Skeletal muscle tissue (tissue), 3 donors: ENCODE measurements at regions not wholly inside any gene's neighbourhood (a gene's known extent, or its start where the extent isn't known, plus 50 kb on each side); places are given as distances from the start of the nearest gene placed in this dataset.

Source experiments
- H3K27ac ChIP-seq: one replicate; pipeline ENCODE4 v1.7.0; 2013; ENCODE audit warnings: mild to moderate bottlenecking, low read depth, low read length, inconsistent platforms
- H3K27me3 ChIP-seq, 3 donors: one replicate each; pipeline ENCODE4 v1.7.0; 2013; ENCODE audit warnings: low read length in 3 of 3; ENCODE audit not compliant: control insufficient read depth in 3 of 3, insufficient read depth in 3 of 3
- H3K36me3 ChIP-seq, 3 donors: one replicate each; pipeline ENCODE4 v1.7.0; 2013; ENCODE audit warnings: low read length in 3 of 3; ENCODE audit not compliant: control insufficient read depth in 3 of 3, insufficient read depth in 3 of 3
- H3K4me1 ChIP-seq, 3 donors: one replicate each; pipeline ENCODE4 v1.7.0; 2013; ENCODE audit warnings: low read length in 3 of 3, mild to moderate bottlenecking in 3 of 3; ENCODE audit not compliant: control insufficient read depth in 3 of 3, insufficient read depth in 3 of 3
- H3K4me3 ChIP-seq, 3 donors: one replicate each; pipeline ENCODE4 v1.7.0; 2013; ENCODE audit warnings: low read length in 3 of 3
- H3K9ac ChIP-seq, 3 donors: one replicate each; pipeline ENCODE4 v1.7.0; 2013; ENCODE audit warnings: low read length in 3 of 3, mild to moderate bottlenecking in 3 of 3, moderate library complexity in 2 of 3, low read depth in 1 of 3
- H3K9me3 ChIP-seq, 3 donors: one replicate each; pipeline ENCODE4 v1.7.0; 2013; ENCODE audit warnings: low read length in 3 of 3; ENCODE audit not compliant: control insufficient read depth in 3 of 3
- donor health status: Osteomylitis.

- Histone ChIP-seq H3K4me1 (no peaks in the 10 kb centered on the region), H3K9me3 (no peaks in the 10 kb centered on the region), H3K9ac (no peak overlapping the region), H3K36me3 (no peaks in the 10 kb centered on the region), H3K27ac (no peak overlapping the region), H3K27me3 (no peaks in the 10 kb centered on the region), H3K4me3 (no peak overlapping the region)
Measured at GRCh38 chr10:130243015-130243414, 106.8 kb downstream of the GLRX3 start.

GRCh38 chr10:130244031-130244927 lies 108.1 kb downstream of the GLRX3 start:
- Histone ChIP-seq H3K27ac (no peak overlapping the region), H3K9me3 (no peaks in the 10 kb centered on the region), H3K9ac (no peak overlapping the region), H3K4me3 (no peak overlapping the region), H3K27me3 (no peaks in the 10 kb centered on the region), H3K36me3 (no peaks in the 10 kb centered on the region), H3K4me1 (no peaks in the 10 kb centered on the region)

DNA sequence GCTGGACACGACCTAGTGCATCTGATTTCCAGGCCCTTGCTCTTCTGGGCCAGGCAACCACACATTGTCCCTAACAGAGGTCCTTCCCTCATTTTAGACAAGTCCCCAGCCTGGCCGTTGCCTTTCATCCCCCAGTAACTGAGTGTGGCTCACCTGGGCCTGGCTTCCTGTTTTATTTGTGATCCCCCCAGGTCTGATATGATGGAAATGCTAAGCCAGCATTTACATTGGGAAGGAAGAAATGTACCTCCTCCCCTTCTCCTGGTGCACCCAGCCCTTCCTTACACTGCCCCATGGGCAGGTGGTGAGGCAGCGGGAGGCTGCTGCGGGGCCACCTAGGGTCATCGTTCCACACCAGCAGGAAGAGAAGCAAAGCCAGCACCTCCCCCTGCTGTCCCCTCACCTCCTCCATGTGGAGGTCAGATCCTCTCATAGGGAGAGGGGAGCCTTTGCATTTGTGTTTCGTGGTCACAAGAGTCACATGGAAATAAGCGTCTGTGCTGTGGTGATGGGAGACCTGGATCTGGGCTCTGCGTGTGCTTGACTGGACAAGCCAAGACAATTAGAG lies 108.8 kb downstream of the GLRX3 start:
- Histone ChIP-seq H3K4me1 (no peaks in the 10 kb centered on the region), H3K27ac (no peak overlapping the region), H3K4me3 (no peak overlapping the region), H3K36me3 (no peaks in the 10 kb centered on the region), H3K27me3 (no peaks in the 10 kb centered on the region), H3K9ac (no peak overlapping the region), H3K9me3 (peaks cover 0 to 2% (median 0%) of the 10 kb centered on the region in 3 donors)

GRCh38 chr10:130246113-130246512 lies 109.9 kb downstream of the GLRX3 start:
- Histone ChIP-seq H3K9ac (no peak overlapping the region), H3K9me3 (peaks cover 0 to 2% (median 0%) of the 10 kb centered on the region in 3 donors), H3K4me1 (no peaks in the 10 kb centered on the region), H3K4me3 (no peak overlapping the region), H3K27me3 (no peaks in the 10 kb centered on the region), H3K27ac (no peak overlapping the region), H3K36me3 (no peaks in the 10 kb centered on the region)

- Histone ChIP-seq H3K4me3 (no peak overlapping the region), H3K9me3 (peaks cover 0 to 2% (median 0%) of the 10 kb centered on the region in 3 donors), H3K27me3 (no peaks in the 10 kb centered on the region), H3K9ac (no peak overlapping the region), H3K27ac (no peak overlapping the region), H3K36me3 (peaks cover 0 to 5% (median 0%) of the 10 kb centered on the region in 3 donors), H3K4me1 (no peaks in the 10 kb centered on the region)
Measured at GRCh38 chr10:130250127-130250526, 113.9 kb downstream of the GLRX3 start.

- no peaks in the 10 kb centered on the region for H3K27me3 ChIP-seq
- no peak overlapping the region for H3K9ac ChIP-seq
- H3K36me3 ChIP-seq, result peaks cover 0 to 5% (median 0%) of the 10 kb centered on the region in 3 donors
- H3K9me3 ChIP-seq, result peaks cover 0 to 4% (median 0%) of the 10 kb centered on the region in 3 donors
- no peak overlapping the region for H3K4me3 ChIP-seq
- H3K4me1 ChIP-seq, result no peaks in the 10 kb centered on the region
- no peak overlapping the region for H3K27ac ChIP-seq
Measured at GRCh38 chr10:130251766-130252165, 115.6 kb downstream of the GLRX3 start.

DNA sequence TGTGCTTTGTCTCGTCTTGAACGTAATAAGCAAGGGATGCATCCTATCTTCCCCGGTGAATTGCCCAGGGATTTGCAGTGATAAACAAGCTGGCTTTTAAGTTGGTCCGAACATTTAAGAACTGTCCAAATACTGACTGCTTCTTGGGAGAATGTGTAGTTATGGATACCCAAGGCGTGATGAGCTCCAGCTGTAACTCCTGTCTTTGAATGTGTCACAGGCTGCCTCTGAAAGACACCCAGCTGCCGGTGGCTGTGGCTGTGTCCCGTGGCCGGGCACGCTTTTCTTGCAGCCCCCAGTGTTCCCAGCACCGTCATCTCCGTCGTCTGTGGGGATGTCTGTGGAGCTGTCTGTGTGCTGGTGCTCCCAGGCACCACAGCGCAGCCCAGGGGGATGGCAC lies 118.1 kb downstream of the GLRX3 start:
- no peak overlapping the region for H3K4me3 ChIP-seq
- no peak overlapping the region for H3K27ac ChIP-seq
- H3K4me1 ChIP-seq, result no peaks in the 10 kb centered on the region
- H3K9ac ChIP-seq, result no peak overlapping the region
- H3K36me3 ChIP-seq, result peaks cover 0 to 5% (median 0%) of the 10 kb centered on the region in 3 donors
- H3K27me3 ChIP-seq, result no peaks in the 10 kb centered on the region
- peaks cover 0 to 4% (median 0%) of the 10 kb centered on the region in 3 donors for H3K9me3 ChIP-seq

- Histone ChIP-seq H3K36me3 (peaks cover 0 to 5% (median 0%) of the 10 kb centered on the region in 3 donors), H3K27ac (no peak overlapping the region), H3K9ac (no peak overlapping the region), H3K9me3 (peaks cover 0 to 2% (median 0%) of the 10 kb centered on the region in 3 donors), H3K27me3 (no peaks in the 10 kb centered on the region), H3K4me3 (no peak overlapping the region), H3K4me1 (no peaks in the 10 kb centered on the region)
Measured at GRCh38 chr10:130254662-130255061, 118.5 kb downstream of the GLRX3 start.

DNA sequence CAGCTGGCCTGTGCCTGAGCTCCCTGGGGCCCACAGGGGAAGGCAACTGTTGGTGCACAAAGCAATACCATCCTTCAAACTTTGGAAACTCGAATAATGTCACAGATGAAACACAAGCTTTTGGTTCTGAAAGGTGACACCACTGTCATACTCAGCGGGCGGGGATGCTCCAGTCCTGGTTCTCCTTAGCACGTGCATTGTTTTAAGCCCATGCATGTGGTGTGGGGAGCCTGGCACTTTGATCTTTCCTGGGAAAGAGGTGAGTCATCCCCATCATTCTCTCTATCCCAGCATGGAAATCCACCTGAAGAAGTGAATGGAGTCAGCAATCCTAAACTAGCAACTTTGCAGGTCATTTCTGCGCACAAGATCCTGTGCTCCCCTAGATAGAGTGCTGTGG lies 119.6 kb downstream of the GLRX3 start:
- H3K4me3 ChIP-seq, result no peak overlapping the region
- H3K9ac ChIP-seq, result no peak overlapping the region
- H3K27ac ChIP-seq, result no peak overlapping the region
- peaks cover 0 to 5% (median 0%) of the 10 kb centered on the region in 3 donors for H3K36me3 ChIP-seq
- peaks cover 0 to 2% (median 0%) of the 10 kb centered on the region in 3 donors for H3K9me3 ChIP-seq
- H3K27me3 ChIP-seq, result no peaks in the 10 kb centered on the region
- H3K4me1 ChIP-seq, result no peaks in the 10 kb centered on the region

- H3K27me3 ChIP-seq, result no peaks in the 10 kb centered on the region
- no peak overlapping the region for H3K27ac ChIP-seq
- no peaks in the 10 kb centered on the region for H3K36me3 ChIP-seq
- H3K9me3 ChIP-seq, result peaks cover 0 to 5% (median 0%) of the 10 kb centered on the region in 3 donors
- no peak overlapping the region for H3K9ac ChIP-seq
- no peaks in the 10 kb centered on the region for H3K4me1 ChIP-seq
- H3K4me3 ChIP-seq, result no peak overlapping the region
Measured at GRCh38 chr10:130257897-130258296, 121.7 kb downstream of the GLRX3 start.
